Small intestine (tissue), 7 donors: ENCODE measurements at regions not wholly inside any gene's neighbourhood (a gene's known extent, or its start where the extent isn't known, plus 50 kb on each side); places are given as distances from the start of the nearest gene placed in this dataset.
"Not testable (repeated sequence)": the region's sequence is repeated elsewhere in the genome, so short reads cannot be mapped to it uniquely, and the experiment has no call there.

Experiments
- DNase-seq, 2 donors: peaks; one replicate each; pipeline versions ENCODE4 v3.0.0 to v3.0.0-alpha.2; 2013
- FAIRE-seq: peaks from 2 replicates; lab custom pipeline; 2012; peaks lifted over from hg19 to GRCh38; lab: Jason Lieb, UNC
- H3K27ac ChIP-seq, 3 donors: one replicate each; pipeline ENCODE4 v1.5.1; 2013; ENCODE audit warnings: low read length in 2 of 3, mild to moderate bottlenecking in 2 of 3, control low read depth in 1 of 3, inconsistent platforms in 1 of 3, low read depth in 1 of 3, moderate library complexity in 1 of 3
- H3K27me3 ChIP-seq, 3 donors: one replicate each; pipeline ENCODE4 v1.6.1; 2013; ENCODE audit warnings: low read length in 3 of 3, inconsistent platforms in 1 of 3; ENCODE audit not compliant: control insufficient read depth in 3 of 3, insufficient read depth in 3 of 3
- H3K36me3 ChIP-seq, 3 donors: one replicate each; pipeline ENCODE4 v1.6.1; 2013; ENCODE audit warnings: low read length in 3 of 3, inconsistent platforms in 1 of 3, low read depth in 1 of 3, mild to moderate bottlenecking in 1 of 3, moderate library complexity in 1 of 3; ENCODE audit not compliant: control insufficient read depth in 3 of 3, insufficient read depth in 2 of 3
- H3K4me1 ChIP-seq, 3 donors: one replicate each; pipeline ENCODE4 v1.6.1; 2013; ENCODE audit warnings: low read length in 2 of 3, inconsistent platforms in 1 of 3, low read depth in 1 of 3, mild to moderate bottlenecking in 1 of 3, moderate library complexity in 1 of 3; ENCODE audit not compliant: control insufficient read depth in 3 of 3, insufficient read depth in 2 of 3
- H3K4me3 ChIP-seq, 3 donors: one replicate each; pipeline ENCODE4 v1.5.1; 2013; ENCODE audit warnings: low read length in 3 of 3, control low read depth in 1 of 3, inconsistent platforms in 1 of 3, low read depth in 1 of 3, mild to moderate bottlenecking in 1 of 3, moderate library complexity in 1 of 3
- H3K9me3 ChIP-seq, 2 donors: one replicate each; pipeline ENCODE4 v1.6.1; 2013; ENCODE audit warnings: low read depth in 1 of 2, low read length in 1 of 2; ENCODE audit not compliant: control insufficient read depth in 2 of 2, insufficient read depth in 1 of 2
- WGBS, 3 donors: extraction: QIAGEN DNeasy Blood & Tissue Kit; methylation state at CpG; one replicate each; pipeline ENCODE4 v1.1.7; 2013; 5-methylcytosine and 5-hydroxymethylcytosine counted together
- donor health status: healthy with polysubstance abuse.
- donor health status: control.
- donor health status: control.
- donor health status: Bipolar disorder and iron deficiency.
- donor health status: healthy.

GRCh38 chr22:23432719-23433118 lies 147.4 kb downstream of the IGLL1 start:
- not testable (repeated sequence) for DNase-seq, H3K9me3 ChIP-seq, H3K36me3 ChIP-seq, H3K4me1 ChIP-seq, H3K4me3 ChIP-seq, FAIRE-seq, H3K27me3 ChIP-seq, H3K27ac ChIP-seq
- 49 to 66% (median 64%) methylated on average over 10 of the region's 10 CpGs for WGBS, 3 donors

DNA sequence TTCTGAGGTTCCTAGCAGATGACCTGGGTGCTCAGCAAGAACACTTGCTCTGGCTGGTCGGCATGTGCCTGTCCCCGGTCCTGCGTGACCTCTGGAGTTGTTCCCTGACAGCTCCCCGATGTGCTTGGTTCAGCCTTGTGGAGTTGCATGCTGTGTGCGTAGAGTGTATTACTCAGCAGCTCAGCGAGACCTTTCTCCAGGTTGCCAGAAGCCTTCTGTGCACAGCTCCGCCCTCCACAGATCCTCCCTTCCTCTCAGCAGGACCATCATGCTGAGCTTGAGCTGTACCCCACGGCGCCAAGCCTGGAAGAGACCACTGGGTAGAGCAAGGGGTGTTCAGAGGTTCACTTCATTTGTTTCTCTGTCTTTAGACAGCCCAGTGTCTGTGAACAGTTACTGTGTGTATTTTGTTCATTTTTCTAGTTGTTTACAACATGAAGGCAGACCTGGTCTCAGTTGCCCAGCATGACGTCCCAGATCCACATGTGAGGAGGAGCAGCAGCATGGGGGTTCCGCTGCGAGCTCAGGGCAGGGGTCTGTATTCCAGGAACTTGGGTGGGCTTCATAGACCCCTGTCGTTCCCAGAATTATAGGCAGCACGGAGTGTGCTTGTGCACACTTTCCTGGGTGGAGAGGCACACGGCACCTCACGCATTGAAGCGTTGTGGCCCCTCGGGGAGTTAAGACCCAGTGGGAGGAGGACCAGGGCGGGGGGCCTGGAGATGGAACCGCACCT lies 148.6 kb downstream of the IGLL1 start:
- Histone ChIP-seq H3K4me3 (no peak overlapping the region), H3K9me3 (peaks cover 0 to 8% of the 10 kb centered on the region in 2 donors), H3K4me1 (peaks cover 0 to 4% (median 0%) of the 10 kb centered on the region in 3 donors), H3K27me3 (no peaks in the 10 kb centered on the region), H3K27ac (no peak overlapping the region), H3K36me3 (no peaks in the 10 kb centered on the region)
- DNase-seq (peak; percentile 5 to 29), FAIRE-seq (no peak)
- 73 to 76% (median 74%) methylated on average over 20 of the region's 20 CpGs for WGBS, 3 donors

- not testable (repeated sequence) for H3K4me1 ChIP-seq, H3K27ac ChIP-seq, H3K9me3 ChIP-seq, H3K27me3 ChIP-seq, H3K36me3 ChIP-seq, FAIRE-seq, DNase-seq, H3K4me3 ChIP-seq
- WGBS, 3 donors: 83 to 90% (median 88%) methylated on average over 5 of the region's 5 CpGs
These were observed 155.5 kb downstream of the IGLL1 start for GRCh38 chr22:23424551-23425068.

DNA sequence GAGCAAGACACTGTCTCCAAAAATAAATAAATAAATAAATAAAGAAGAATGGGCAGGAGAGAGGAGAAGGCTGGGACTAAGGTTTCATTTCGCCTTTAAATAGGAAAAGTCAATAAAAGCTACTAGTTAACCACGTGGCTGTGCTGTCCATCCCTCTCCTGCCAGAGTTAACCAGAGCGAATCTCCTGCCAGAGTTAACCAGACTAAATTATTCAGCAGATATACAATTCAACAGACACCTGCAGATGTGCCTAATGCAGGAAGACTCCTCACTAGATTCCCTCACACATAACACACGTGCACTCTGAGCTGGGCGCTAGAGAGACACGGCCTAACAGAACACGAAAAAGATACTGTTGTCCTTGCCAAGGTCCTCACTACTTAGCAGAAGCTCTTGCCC lies 156.1 kb downstream of the IGLL1 start:
- no peak for DNase-seq
- no peak overlapping the region for H3K4me3 ChIP-seq
- H3K27me3 ChIP-seq: no peaks in the 10 kb centered on the region
- WGBS, 3 donors: 54 to 79% (median 75%) methylated on average over 7 of the region's 7 CpGs
- no peak for FAIRE-seq
- no peaks in the 10 kb centered on the region for H3K4me1 ChIP-seq
- H3K9me3 ChIP-seq: no peaks in the 10 kb centered on the region
- H3K36me3 ChIP-seq: no peaks in the 10 kb centered on the region
- no peak overlapping the region for H3K27ac ChIP-seq

DNA sequence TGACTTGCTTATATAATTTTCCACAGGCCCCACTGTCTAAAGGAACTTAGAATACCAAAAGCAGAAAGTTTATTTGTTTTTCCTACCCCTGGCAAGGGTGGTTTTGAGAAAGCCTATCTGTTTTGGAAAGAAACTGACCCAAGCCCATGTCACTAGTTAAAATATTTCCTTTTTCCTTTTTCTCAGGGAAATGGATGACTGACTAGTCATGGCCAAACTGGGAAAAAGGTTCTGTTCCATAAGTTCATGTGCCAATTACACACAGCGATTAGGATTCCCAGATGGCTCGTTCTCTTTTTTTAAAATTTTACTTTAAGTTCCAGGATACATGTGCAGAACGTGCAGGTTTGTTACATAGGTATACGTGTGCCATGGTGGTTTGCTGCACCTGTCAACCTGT lies 157.8 kb downstream of the IGLL1 start:
- 84 to 94% (median 86%) methylated on average over 4 of the region's 4 CpGs for WGBS, 3 donors

GRCh38 chr22:23421300-23421699 lies 158.8 kb downstream of the IGLL1 start:
- not testable (repeated sequence) for H3K27ac ChIP-seq, H3K36me3 ChIP-seq, FAIRE-seq, DNase-seq, H3K9me3 ChIP-seq, H3K27me3 ChIP-seq, H3K4me3 ChIP-seq, H3K4me1 ChIP-seq
- 81 to 83% (median 83%) methylated on average over 6 of the region's 6 CpGs for WGBS, 3 donors

More for the DNA sequence above, 157.8 kb downstream of the IGLL1 start:
- H3K9me3 ChIP-seq, H3K4me3 ChIP-seq, H3K27me3 ChIP-seq, FAIRE-seq, DNase-seq, H3K4me1 ChIP-seq, H3K27ac ChIP-seq, H3K36me3 ChIP-seq: not testable (repeated sequence)

- DNase-seq (no peak), FAIRE-seq (no peak)
- Histone ChIP-seq H3K4me1 (no peaks in the 10 kb centered on the region), H3K27ac (no peak overlapping the region), H3K27me3 (no peaks in the 10 kb centered on the region), H3K36me3 (no peaks in the 10 kb centered on the region), H3K9me3 (no peaks in the 10 kb centered on the region), H3K4me3 (no peak overlapping the region)
- 68 to 93% (median 87%) methylated on average over 5 of the region's 5 CpGs for WGBS, 3 donors
These were observed 160.2 kb downstream of the IGLL1 start for GRCh38 chr22:23419931-23420330.

DNA sequence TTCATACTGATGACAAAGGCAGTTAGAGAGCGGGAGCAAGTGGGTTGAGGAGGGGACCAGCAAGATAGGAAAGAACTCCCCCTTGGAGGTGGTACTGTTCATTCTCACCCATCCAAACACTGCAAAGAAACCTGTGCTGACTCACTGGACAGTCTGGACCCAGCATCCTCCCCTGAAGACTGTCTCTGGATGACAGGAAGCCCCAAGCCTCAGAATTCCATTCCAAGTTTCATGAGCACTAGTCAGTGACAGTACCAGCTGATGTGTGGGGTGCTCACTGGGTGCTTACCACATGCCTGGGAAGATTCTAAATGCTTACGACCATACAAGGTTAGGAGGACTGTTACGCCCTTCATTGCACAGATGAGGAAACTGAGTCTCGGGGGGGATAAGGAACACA lies 160.9 kb downstream of the IGLL1 start:
- Histone ChIP-seq H3K27ac (no peak overlapping the region), H3K36me3 (no peaks in the 10 kb centered on the region), H3K9me3 (no peaks in the 10 kb centered on the region), H3K4me3 (no peak overlapping the region), H3K4me1 (no peaks in the 10 kb centered on the region), H3K27me3 (no peaks in the 10 kb centered on the region)
- 85 to 94% (median 93%) methylated on average over 4 of the region's 4 CpGs for WGBS, 3 donors
- no peak for FAIRE-seq
- no peak for DNase-seq
